Heart left ventricle (tissue), 16 donors: ENCODE measurements at regions not wholly inside any gene's neighbourhood (a gene's known extent, or its start where the extent isn't known, plus 50 kb on each side); places are given as distances from the start of the nearest gene placed in this dataset.

Experiments
- ATAC-seq, 4 donors: fragments of 200-7000 bp; cut with Tn5 transposase; one replicate each; pipeline ENCODE4 v1.9.1; 2020 to 2022; ENCODE audit warnings: moderate library complexity in 4 of 4, mild to moderate bottlenecking in 3 of 4, moderate number of reproducible peaks in 1 of 4
- DNase-seq, 5 donors: peaks; one replicate each; pipeline ENCODE4 v3.0.0-alpha.2; 2020
- H3K27ac ChIP-seq, 12 donors: fragments of 200-600 bp; sonication (generic) in 4 of 12; one replicate each; pipeline versions ENCODE4 v1.5.0 to v1.8.0; 2016 to 2022; ENCODE audit warnings: mild to moderate bottlenecking in 2 of 12
- H3K27me3 ChIP-seq, 9 donors: fragments of 200-600 bp; sonication (generic) in 2 of 9; one replicate each; pipeline versions ENCODE4 v1.5.1 to v1.8.0; 2016 to 2022; ENCODE audit warnings: mild to moderate bottlenecking in 3 of 9
- H3K36me3 ChIP-seq, 9 donors: fragments of 200-600 bp; sonication (generic) in 2 of 9; one replicate each; pipeline versions ENCODE4 v1.5.0 to v1.8.0; 2018 to 2022; ENCODE audit warnings: mild to moderate bottlenecking in 2 of 9
- H3K4me1 ChIP-seq, 12 donors: fragments of 200-600 bp; sonication (generic) in 4 of 12; one replicate each; pipeline versions ENCODE4 v1.5.0 to v1.8.0; 2016 to 2022; ENCODE audit warnings: mild to moderate bottlenecking in 3 of 12
- H3K4me3 ChIP-seq, 12 donors: fragments of 200-600 bp; sonication (generic) in 4 of 12; one replicate each; pipeline versions ENCODE4 v1.5.0 to v1.8.0; 2017 to 2022; ENCODE audit warnings: mild to moderate bottlenecking in 9 of 12, moderate library complexity in 4 of 12
- H3K9me3 ChIP-seq, 12 donors: fragments of 200-600 bp; sonication (generic) in 4 of 12; one replicate each; pipeline versions ENCODE4 v1.5.0 to v1.8.0; 2016 to 2022; ENCODE audit warnings: mild to moderate bottlenecking in 1 of 12
- POLR2A ChIP-seq, 2 donors: fragments of 450-650 bp; IDR thresholded peaks; one replicate each; pipeline ENCODE4 v1.6.1; 2017; ENCODE audit warnings: antibody characterized with exemption in 2 of 2, mild to moderate bottlenecking in 2 of 2, moderate library complexity in 2 of 2
- WGBS, 4 donors: extraction: QIAGEN DNeasy Blood & Tissue Kit in 2 of 4; methylation state at CpG; one replicate each; pipeline versions ENCODE4 v1.1.5 to v1.1.7; 2013 to 2018; 5-methylcytosine and 5-hydroxymethylcytosine counted together
- intact Hi-C, 10 donors: fragments of 100-400 bp; cut with DNase I; formaldehyde crosslinking; loops; one replicate each; pipeline versions ENCODE4 v1.11.1 to v1.14.2; 2022
- TF ChIP-seq, protein P1 (sequence below), 12 donors: fragments of 200-600 bp; sonication (generic) in 4 of 12; IDR thresholded peaks; one replicate each; pipeline versions ENCODE4 v1.5.0 to v1.8.0; 2018 to 2022; ENCODE audit warnings: antibody characterized with exemption in 12 of 12, mild to moderate bottlenecking in 5 of 12
- donor health status: ischemic (EF 13 %, LVEDD 7.1; RV severe dilation, severe dysfunction).
- donor health status: healthy with polysubstance abuse.
- donor health status: DM: no; HTN: yes; CAD: no.
- donor health status: DM: no; HTN: no; CAD: no.
- donor health status: ischemic (EF 25% LVEDD 6.9; RV normal size, moderate dysfunction).
- donor health status: ischemic (EF 25% LVEDD 5.7; RV mildly dilated, moderate dysfunction).
- donor health status: healthy.
- donor health status: DM: yes; HTN: yes; CAD: no.
- donor health status: ischemic (EF 35%, LVEDD 5.7; RV mildly dilated, moderate dysfunction).
- donor health status: nonischemic (EF 11% LVEDD 7.7; RV severe dilation, severe dysfunction).
- donor health status: DM: yes; HTN: yes; CAD: no.
- donor health status: PGD.
- donor health status: ischemic (EF 29% LVEDD 5.4; RV normal size, mild dysfunction).
- donor health status: nonischemic (EF 23%, LVEDD 6.1; RV moderate dilation, normal function).

DNA sequence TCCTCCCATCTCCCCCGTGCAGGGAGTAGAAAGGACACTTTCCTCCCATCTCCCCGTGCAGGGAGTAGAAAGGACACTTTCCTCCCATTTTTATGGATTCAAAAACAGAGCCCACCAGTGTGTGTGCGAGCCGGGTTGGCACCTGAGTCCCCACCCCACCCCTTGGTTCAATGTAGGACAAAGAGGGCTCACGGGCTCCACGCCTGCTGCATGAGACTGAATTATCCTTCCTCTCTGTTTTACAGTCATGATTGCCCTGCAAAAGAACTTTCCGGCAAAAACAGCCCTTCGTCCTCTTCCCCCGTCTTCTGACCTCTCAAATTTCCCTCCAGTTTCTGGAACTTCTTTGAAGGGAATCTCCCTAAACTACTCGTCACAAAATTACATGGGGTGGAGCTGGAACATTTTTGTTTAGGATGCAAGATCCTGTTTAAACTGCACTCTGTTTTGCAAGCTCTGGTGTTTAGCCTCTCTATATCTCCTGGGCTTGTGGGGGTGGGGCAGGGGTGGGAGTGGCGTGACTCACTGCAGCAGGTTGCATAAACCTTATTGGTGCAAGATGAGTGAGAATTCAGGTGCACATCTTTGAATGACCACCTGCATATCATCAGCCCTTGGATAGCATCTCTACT is 99.8 kb downstream of the PSMG1 start:
- DNase-seq: no peak
- no peaks in the 10 kb centered on the region for H3K27me3 ChIP-seq

DNA sequence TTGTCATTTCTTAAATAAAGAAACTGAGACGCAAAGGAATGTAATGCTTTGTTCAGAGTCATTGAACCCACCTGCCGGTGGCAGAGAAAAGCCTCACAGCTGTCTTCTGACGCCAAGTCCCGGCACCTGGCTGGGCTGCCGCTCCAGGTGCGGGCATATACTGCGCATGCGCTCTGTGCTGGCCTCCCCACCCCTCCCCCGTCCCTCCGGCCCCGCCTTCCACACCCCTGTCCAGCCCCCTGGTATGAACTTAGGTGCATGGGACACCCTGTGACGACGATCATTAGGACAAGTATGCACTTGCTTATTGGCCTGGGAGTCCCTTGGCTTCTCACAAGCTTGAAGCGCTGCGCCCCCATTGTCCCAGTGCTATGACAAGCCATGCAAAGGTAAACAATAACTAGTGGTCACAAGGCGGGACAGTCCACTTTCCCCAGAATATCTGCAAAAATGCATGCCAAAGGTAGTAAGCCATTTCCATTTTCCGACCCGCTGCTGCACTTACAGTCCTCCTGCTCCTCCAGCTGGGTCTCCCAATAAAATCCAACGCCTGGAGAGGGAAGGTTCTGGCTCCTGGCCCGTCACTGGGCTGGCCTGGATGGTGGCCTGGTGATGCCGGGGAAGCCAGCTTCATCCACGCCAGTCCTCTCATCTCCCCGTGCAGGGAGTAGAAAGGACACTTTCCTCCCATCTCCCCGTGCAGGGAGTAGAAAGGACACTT is 100.4 kb downstream of the PSMG1 start:
- H3K4me1 ChIP-seq: peaks cover 0 to 65% (median 22%) of the 10 kb centered on the region in 12 donors
- intact Hi-C loops: loop anchor here in 3 of 10 donors (10.0 kb wide), 2 partner anchors 168 to 278 kb away; partner anchors contain the start of gene ETS2 (in 2 of the 3)
- no peaks in the 10 kb centered on the region for H3K27me3 ChIP-seq
- TF ChIP-seq POLR2A (IDR thresholded peaks at IDR 0.05): no peak
- TF ChIP-seq, protein P1, sequence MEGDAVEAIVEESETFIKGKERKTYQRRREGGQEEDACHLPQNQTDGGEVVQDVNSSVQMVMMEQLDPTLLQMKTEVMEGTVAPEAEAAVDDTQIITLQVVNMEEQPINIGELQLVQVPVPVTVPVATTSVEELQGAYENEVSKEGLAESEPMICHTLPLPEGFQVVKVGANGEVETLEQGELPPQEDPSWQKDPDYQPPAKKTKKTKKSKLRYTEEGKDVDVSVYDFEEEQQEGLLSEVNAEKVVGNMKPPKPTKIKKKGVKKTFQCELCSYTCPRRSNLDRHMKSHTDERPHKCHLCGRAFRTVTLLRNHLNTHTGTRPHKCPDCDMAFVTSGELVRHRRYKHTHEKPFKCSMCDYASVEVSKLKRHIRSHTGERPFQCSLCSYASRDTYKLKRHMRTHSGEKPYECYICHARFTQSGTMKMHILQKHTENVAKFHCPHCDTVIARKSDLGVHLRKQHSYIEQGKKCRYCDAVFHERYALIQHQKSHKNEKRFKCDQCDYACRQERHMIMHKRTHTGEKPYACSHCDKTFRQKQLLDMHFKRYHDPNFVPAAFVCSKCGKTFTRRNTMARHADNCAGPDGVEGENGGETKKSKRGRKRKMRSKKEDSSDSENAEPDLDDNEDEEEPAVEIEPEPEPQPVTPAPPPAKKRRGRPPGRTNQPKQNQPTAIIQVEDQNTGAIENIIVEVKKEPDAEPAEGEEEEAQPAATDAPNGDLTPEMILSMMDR (IDR thresholded peaks at IDR 0.05): no peak
- H3K4me3 ChIP-seq: no peak overlapping the region
- H3K36me3 ChIP-seq: no peaks in the 10 kb centered on the region
- ATAC-seq (no peak), DNase-seq (no peak)
- 65 to 77% (median 70%) methylated on average over 23 to 24 of the region's 24 CpGs for WGBS, 4 donors
- H3K9me3 ChIP-seq: no peaks in the 10 kb centered on the region
- peak overlapping the region in 1 of 12 donors; percentile 2 for H3K27ac ChIP-seq

More for the DNA sequence above, 99.8 kb downstream of the PSMG1 start:
- H3K9me3 ChIP-seq: no peaks in the 10 kb centered on the region
- H3K4me3 ChIP-seq: no peak overlapping the region
- H3K36me3 ChIP-seq: no peaks in the 10 kb centered on the region
- peaks cover 0 to 65% (median 27%) of the 10 kb centered on the region in 12 donors for H3K4me1 ChIP-seq
- H3K27ac ChIP-seq: peak overlapping the region in 1 of 12 donors; percentile 2
- TF ChIP-seq, protein P1 (IDR thresholded peaks at IDR 0.05): no peak
- no peak for TF ChIP-seq POLR2A (IDR thresholded peaks at IDR 0.05)
- intact Hi-C loops: loop anchor here in 3 of 10 donors (10.0 kb wide), 2 partner anchors 169 to 279 kb away; partner anchors contain the start of gene ETS2 (in 2 of the 3)
- no peak for ATAC-seq
- 74 to 89% (median 77%) methylated on average over 11 of the region's 11 CpGs for WGBS, 4 donors

GRCh38 chr21:39080366-39080765 is 102.9 kb downstream of the PSMG1 start:
- TF ChIP-seq POLR2A (IDR thresholded peaks at IDR 0.05): no peak
- TF ChIP-seq, protein P1 (IDR thresholded peaks at IDR 0.05): peak in 1 of 12 donors; percentile 11
- WGBS, 4 donors: 80 to 83% (median 81%) methylated on average over 5 of the region's 5 CpGs
- ATAC-seq: peak in 1 of 4 donors; percentile 28

GRCh38 chr21:39079617-39080016 is 103.6 kb downstream of the PSMG1 start:
- H3K36me3 ChIP-seq: no peaks in the 10 kb centered on the region
- peaks cover 0 to 5% (median 0%) of the 10 kb centered on the region in 12 donors for H3K9me3 ChIP-seq
- intact Hi-C loops: loop anchor here in 4 of 10 donors (5.0 to 10.0 kb wide), 3 partner anchors 33 to 275 kb away; partner anchors contain the start of gene ETS2 (in 2 of the 4)
- no peaks in the 10 kb centered on the region for H3K27me3 ChIP-seq
- H3K4me3 ChIP-seq: no peak overlapping the region
- peak; percentile 40 to 81 (median 76) for ATAC-seq
- WGBS, 4 donors: 77 to 84% (median 81%) methylated on average over 15 of the region's 15 CpGs
- peak overlapping the region in 1 of 12 donors; percentile 77 for H3K27ac ChIP-seq
- DNase-seq: peak; percentile 65 to 86 (median 81)
- H3K4me1 ChIP-seq: peaks cover 0 to 49% (median 0%) of the 10 kb centered on the region in 12 donors
- no peak for TF ChIP-seq POLR2A (IDR thresholded peaks at IDR 0.05)
- TF ChIP-seq, protein P1 (IDR thresholded peaks at IDR 0.05): no peak

More at GRCh38 chr21:39080366-39080765, 102.9 kb downstream of the PSMG1 start:
- no peak overlapping the region for H3K4me3 ChIP-seq
- H3K4me1 ChIP-seq: peaks cover 0 to 55% (median under 1%) of the 10 kb centered on the region in 12 donors
- H3K9me3 ChIP-seq: peaks cover 0 to 1% (median 0%) of the 10 kb centered on the region in 12 donors
- H3K27me3 ChIP-seq: no peaks in the 10 kb centered on the region
- no peak overlapping the region for H3K27ac ChIP-seq
- no peaks in the 10 kb centered on the region for H3K36me3 ChIP-seq
- DNase-seq: no peak
- intact Hi-C loops: loop anchor here in 3 of 10 donors (10.0 kb wide), 2 partner anchors 166 to 276 kb away; partner anchors contain the start of gene ETS2 (in 2 of the 3)
